GM19238 (cell line): ENCODE measurements at regions not wholly inside any gene's neighbourhood (a gene's known extent, or its start where the extent isn't known, plus 50 kb on each side); places are given as distances from the start of the nearest gene placed in this dataset.
"Not testable (repeated sequence)": the region's sequence is repeated elsewhere in the genome, so short reads cannot be mapped to it uniquely, and the experiment has no call there.

Experiments used
- DNase-seq: peaks from one replicate; pipeline ENCODE4 v3.0.0; 2011; ENCODE audit warnings: low spot score; ENCODE audit not compliant: insufficient read length

GRCh38 chr5:125882061-125882460 is 541.1 kb upstream of the GRAMD2B start:
- no peak for DNase-seq

GRCh38 chr5:125883223-125883622 is 540.0 kb upstream of the GRAMD2B start:
- no peak for DNase-seq

GRCh38 chr5:125888358-125888757 is 534.9 kb upstream of the GRAMD2B start:
- DNase-seq, result no peak

- DNase-seq, result no peak
These were observed 532.7 kb upstream of the GRAMD2B start for GRCh38 chr5:125890511-125890931.

- DNase-seq, result no peak
These were observed 532.0 kb upstream of the GRAMD2B start for GRCh38 chr5:125891061-125891725.

GRCh38 chr5:125894383-125894782 is 528.8 kb upstream of the GRAMD2B start:
- DNase-seq, result no peak

GRCh38 chr5:125896368-125896767 is 526.8 kb upstream of the GRAMD2B start:
- DNase-seq, result no peak

- no peak for DNase-seq
These were observed 526.1 kb upstream of the GRAMD2B start for GRCh38 chr5:125897089-125897488.

GRCh38 chr5:125898851-125899405 is 524.3 kb upstream of the GRAMD2B start:
- no peak for DNase-seq

- no peak for DNase-seq
These were observed 511.2 kb upstream of the GRAMD2B start for GRCh38 chr5:125912028-125912427.

- no peak for DNase-seq
These were observed 510.0 kb upstream of the GRAMD2B start for GRCh38 chr5:125913200-125913599.

GRCh38 chr5:125914471-125914870 is 508.7 kb upstream of the GRAMD2B start:
- no peak for DNase-seq

GRCh38 chr5:125923958-125924357 is 499.3 kb upstream of the GRAMD2B start:
- DNase-seq, result not testable (repeated sequence)

GRCh38 chr5:125926172-125926571 is 497.0 kb upstream of the GRAMD2B start:
- DNase-seq, result no peak

- DNase-seq, result no peak
These were observed 494.5 kb upstream of the GRAMD2B start for GRCh38 chr5:125928663-125929062.

- no peak for DNase-seq
These were observed 473.1 kb upstream of the GRAMD2B start for GRCh38 chr5:125950012-125950615.

GRCh38 chr5:125961150-125961549 is 462.1 kb upstream of the GRAMD2B start:
- peak; percentile 0 for DNase-seq

GRCh38 chr5:125965577-125965976 is 457.6 kb upstream of the GRAMD2B start:
- DNase-seq, result no peak

- DNase-seq, result no peak
These were observed 455.6 kb upstream of the GRAMD2B start for GRCh38 chr5:125967576-125967975.

GRCh38 chr5:125969011-125969813 is 454.0 kb upstream of the GRAMD2B start:
- DNase-seq, result no peak

GRCh38 chr5:125969814-125970171 is 453.4 kb upstream of the GRAMD2B start:
- DNase-seq, result no peak

- no peak for DNase-seq
These were observed 452.4 kb upstream of the GRAMD2B start for GRCh38 chr5:125970631-125971307.
